WERI-Rb-1 (cell line): ENCODE measurements at regions not wholly inside any gene's neighbourhood (a gene's known extent, or its start where the extent isn't known, plus 50 kb on each side); places are given as distances from the start of the nearest gene placed in this dataset.

Experiments
- DNase-seq: peaks from one replicate; pipeline ENCODE4 v3.0.0-alpha.2; 2020
- H3K27ac ChIP-seq: fragments of 250-450 bp; sonication (Bioruptor Pico); 2 replicates; pipeline ENCODE4 v1.5.1; 2020; ENCODE audit warnings: mild to moderate bottlenecking, moderate library complexity
- H3K27me3 ChIP-seq: fragments of 250-450 bp; sonication (Bioruptor Pico); 2 replicates; pipeline ENCODE4 v1.5.1; 2021; ENCODE audit warnings: mild to moderate bottlenecking, low read depth, moderate library complexity; ENCODE audit not compliant: insufficient read depth, severe bottlenecking
- H3K36me3 ChIP-seq: fragments of 250-450 bp; sonication (Bioruptor Pico); 2 replicates; pipeline ENCODE4 v1.5.1; 2020; ENCODE audit warnings: mild to moderate bottlenecking, moderate library complexity
- H3K4me3 ChIP-seq: 2 replicates; pipeline ENCODE4 v1.5.1; 2011; ENCODE audit warnings: low read depth, mild to moderate bottlenecking, control low read depth, low read length
- H3K9me3 ChIP-seq: fragments of 250-450 bp; sonication (Bioruptor Pico); 2 replicates; pipeline ENCODE4 v1.5.1; 2021; ENCODE audit warnings: mild to moderate bottlenecking, moderate library complexity; ENCODE audit not compliant: severe bottlenecking
- CTCF ChIP-seq: IDR thresholded peaks from 2 replicates; pipeline ENCODE4 v1.5.1; 2011; ENCODE audit warnings: low read depth, mild to moderate bottlenecking, control low read depth, inconsistent platforms, low read length

GRCh38 chr10:128614802-128615553, 488.8 kb upstream of the MKI67 start:
- H3K36me3 ChIP-seq, result no peaks in the 10 kb centered on the region
- no peaks in the 10 kb centered on the region for H3K9me3 ChIP-seq
- no peaks in the 10 kb centered on the region for H3K27me3 ChIP-seq
- DNase-seq, result no peak
- TF ChIP-seq CTCF, result no peak
- H3K4me3 ChIP-seq, result no peak overlapping the region
- no peak overlapping the region for H3K27ac ChIP-seq

- Histone ChIP-seq H3K27ac (no peak overlapping the region), H3K9me3 (no peaks in the 10 kb centered on the region), H3K27me3 (no peaks in the 10 kb centered on the region), H3K4me3 (no peak overlapping the region), H3K36me3 (no peaks in the 10 kb centered on the region)
- no peak for DNase-seq
- TF ChIP-seq CTCF, result no peak
These were observed 491.3 kb upstream of the MKI67 start for GRCh38 chr10:128617532-128617931.

- no peaks in the 10 kb centered on the region for H3K27me3 ChIP-seq
These were observed 496.5 kb upstream of the MKI67 start for GRCh38 chr10:128622706-128623105.

GRCh38 chr10:128623776-128624175, 497.6 kb upstream of the MKI67 start:
- no peak overlapping the region for H3K27ac ChIP-seq
- no peak for TF ChIP-seq CTCF
- DNase-seq, result no peak
- H3K9me3 ChIP-seq, result no peaks in the 10 kb centered on the region
- H3K36me3 ChIP-seq, result no peaks in the 10 kb centered on the region
- no peak overlapping the region for H3K4me3 ChIP-seq
- H3K27me3 ChIP-seq, result no peaks in the 10 kb centered on the region

More at GRCh38 chr10:128622706-128623105, 496.5 kb upstream of the MKI67 start:
- no peak overlapping the region for H3K4me3 ChIP-seq
- H3K36me3 ChIP-seq, result no peaks in the 10 kb centered on the region
- H3K27ac ChIP-seq, result no peak overlapping the region
- no peaks in the 10 kb centered on the region for H3K9me3 ChIP-seq
- no peak for TF ChIP-seq CTCF
- DNase-seq, result no peak

GRCh38 chr10:128624656-128625530, 498.7 kb upstream of the MKI67 start:
- H3K27ac ChIP-seq, result no peak overlapping the region
- H3K27me3 ChIP-seq, result no peaks in the 10 kb centered on the region
- DNase-seq, result no peak
- H3K4me3 ChIP-seq, result no peak overlapping the region
- H3K36me3 ChIP-seq, result no peaks in the 10 kb centered on the region
- no peaks in the 10 kb centered on the region for H3K9me3 ChIP-seq
- no peak for TF ChIP-seq CTCF
